Stimulated activated CD8-positive, alpha-beta memory T cell treated with anti-CD3 and anti-CD28 coated beads, Interleukin-15, amount 100 ng/mL, for 24 hours (primary cell): ENCODE measurements at regions not wholly inside any gene's neighbourhood (a gene's known extent, or its start where the extent isn't known, plus 50 kb on each side); places are given as distances from the start of the nearest gene placed in this dataset.
"Not testable (repeated sequence)": the region's sequence is repeated elsewhere in the genome, so short reads cannot be mapped to it uniquely, and the experiment has no call there.

Experiments
- DNase-seq: peaks from one replicate; pipeline ENCODE4 v3.0.0-alpha.2; 2020; ENCODE audit warnings: low read depth

DNA sequence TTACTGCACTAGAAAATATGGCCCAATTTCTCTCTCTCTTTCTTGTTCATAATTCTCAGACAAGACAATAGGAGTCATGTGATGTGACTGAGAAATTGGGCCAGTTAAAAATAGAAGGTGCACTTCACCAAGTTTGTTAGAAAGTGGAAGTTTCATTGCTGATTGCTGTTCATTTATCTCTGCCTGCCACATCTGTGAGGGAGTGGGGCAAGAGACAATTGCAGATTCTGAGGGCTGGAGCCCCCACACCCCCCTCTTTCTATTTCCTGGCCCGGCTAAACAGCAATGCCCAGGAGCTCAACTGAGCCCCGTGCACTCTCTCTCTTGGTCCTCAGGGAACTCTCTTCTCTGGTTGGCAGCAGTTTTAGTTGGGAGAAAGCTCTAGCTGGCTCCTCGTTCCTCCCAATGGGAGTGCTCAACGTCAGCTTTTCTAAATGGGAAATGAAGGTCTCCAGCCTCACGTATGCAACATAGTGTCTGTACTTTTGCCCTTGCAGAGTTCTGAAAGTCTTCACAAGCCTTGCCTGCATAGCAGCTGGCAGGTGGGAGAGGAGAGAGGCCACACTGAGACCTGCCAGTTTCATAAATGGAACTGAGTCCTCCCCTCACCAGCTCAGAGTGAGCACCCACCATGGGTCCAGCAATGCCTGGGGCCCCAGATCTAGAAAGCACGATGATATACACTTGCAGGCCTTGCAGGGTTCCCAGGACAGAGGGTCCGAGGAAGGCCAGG is 115.7 kb downstream of the MYCN start:
- DNase-seq = no peak

DNA sequence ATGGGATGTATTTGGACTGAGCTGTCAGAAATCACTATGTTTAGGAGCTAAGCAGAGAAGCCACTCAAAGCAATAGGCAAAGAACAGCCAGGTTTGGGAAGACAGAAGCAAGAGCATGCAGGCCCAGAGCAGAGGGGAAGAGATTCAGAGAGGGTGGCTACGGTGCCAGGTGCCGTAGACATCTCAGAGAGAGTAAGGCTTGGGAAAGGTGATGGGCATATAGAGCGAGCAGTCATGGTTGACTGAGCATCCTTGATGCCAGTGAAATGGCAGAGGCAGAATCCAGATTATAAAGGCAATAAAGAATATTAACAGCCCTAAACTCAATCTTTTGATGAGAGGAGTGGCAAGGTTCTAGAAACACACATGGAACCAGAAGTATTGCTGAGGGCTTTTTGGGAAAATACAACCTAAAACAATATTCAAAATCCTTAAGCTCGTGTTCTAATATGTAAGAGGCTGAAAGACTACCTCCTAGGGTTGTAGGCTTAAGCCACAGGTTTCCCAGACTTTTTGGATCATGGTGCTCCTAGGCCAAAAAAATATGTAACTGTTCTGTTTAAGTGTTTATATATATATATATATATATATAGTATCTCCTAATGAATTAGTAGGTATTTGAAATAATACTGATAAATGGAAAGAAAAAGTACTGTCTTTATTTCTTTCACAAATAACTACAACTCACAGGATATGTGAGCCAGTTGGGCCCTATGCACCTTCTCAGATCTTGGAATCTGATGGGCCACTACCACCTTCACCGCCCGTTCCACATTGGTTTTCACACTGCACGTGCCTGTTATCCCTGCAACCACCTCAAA is 113.3 kb downstream of the MYCN start:
- DNase-seq = no peak

DNA sequence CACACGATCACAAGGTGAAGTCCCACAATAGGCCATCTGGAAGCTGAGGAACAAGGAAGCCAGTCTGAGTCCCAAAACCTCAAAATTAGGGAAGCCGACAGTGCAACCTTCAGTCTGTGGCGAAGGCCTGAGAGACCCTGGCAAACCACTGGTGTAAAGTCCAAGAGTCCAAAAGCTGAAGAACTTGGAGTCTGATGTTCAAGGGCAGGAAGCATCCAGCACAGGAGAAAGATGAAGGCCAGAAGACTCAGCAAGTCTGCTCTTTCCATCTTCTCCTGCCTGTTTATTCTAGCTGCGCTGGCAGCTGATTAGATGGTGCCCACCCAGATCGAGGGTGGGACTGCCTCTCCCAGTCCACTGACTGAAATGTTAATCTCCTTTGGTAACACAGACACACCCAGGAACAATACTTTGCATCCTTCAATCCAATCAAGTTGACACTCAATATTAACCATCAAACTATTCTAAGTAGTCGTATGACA is 112.3 kb downstream of the MYCN start:
- not testable (repeated sequence) for DNase-seq

DNA sequence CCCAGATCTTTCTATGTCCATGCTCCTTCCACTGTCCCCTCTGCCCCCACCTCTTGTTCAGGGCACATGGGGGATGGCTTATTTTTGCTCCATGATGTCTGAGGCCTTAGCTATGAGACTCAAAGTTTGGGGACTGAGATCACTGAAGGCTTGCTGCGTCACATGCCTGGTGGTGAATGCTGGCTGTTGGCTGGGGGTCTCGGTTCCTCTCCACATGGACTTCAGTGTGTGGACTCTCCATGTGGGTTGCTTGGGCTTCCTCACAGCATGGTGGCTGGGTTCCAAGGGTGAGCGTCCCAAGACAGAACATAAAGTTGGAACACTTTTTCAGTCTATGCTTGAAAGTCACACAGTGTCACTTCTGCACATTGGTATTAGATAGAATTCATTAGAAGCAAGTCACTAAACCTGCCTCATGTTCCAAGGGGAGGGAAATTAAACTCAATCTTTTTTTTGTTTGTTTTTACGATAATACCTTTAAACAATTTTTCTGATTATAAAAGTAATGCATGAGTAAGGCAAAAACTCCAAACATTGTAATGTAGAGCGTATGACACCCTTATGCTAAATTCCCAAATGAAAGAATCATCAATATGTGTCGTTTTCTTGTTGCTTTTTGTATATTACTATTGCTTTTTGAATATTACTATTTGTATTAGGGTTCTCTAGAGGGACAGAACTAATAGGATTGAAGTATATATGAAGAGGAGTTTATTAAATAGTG is 111.7 kb downstream of the MYCN start:
- DNase-seq = no peak

DNA sequence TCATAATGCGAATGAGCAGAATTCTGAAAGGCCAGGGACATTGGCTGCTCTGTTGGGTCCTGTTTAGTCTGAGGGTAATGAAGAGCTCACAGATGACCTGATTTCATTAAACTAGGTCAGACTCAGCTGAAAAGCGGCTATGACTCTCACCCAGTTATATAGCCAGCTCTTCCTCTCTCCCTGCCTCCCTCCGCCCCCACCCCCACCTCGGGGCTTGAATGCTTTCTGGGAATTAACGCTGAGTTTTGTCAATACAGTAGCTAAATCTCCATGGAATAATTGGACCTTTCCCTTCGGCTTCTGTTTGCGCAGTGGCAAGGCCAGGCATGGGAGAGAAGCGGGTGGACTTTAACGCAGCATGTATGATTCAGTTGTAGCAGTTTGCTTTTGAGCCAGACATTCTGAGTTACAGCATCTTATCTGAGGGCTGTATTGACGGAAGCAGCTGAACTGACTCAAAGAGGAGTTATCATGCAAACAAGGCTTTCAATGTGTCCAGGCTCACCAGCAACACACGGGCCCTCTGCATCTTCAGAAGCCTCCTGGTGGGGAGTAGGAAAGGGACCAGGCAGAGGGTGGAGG is 110.6 kb downstream of the MYCN start:
- DNase-seq = no peak

DNA sequence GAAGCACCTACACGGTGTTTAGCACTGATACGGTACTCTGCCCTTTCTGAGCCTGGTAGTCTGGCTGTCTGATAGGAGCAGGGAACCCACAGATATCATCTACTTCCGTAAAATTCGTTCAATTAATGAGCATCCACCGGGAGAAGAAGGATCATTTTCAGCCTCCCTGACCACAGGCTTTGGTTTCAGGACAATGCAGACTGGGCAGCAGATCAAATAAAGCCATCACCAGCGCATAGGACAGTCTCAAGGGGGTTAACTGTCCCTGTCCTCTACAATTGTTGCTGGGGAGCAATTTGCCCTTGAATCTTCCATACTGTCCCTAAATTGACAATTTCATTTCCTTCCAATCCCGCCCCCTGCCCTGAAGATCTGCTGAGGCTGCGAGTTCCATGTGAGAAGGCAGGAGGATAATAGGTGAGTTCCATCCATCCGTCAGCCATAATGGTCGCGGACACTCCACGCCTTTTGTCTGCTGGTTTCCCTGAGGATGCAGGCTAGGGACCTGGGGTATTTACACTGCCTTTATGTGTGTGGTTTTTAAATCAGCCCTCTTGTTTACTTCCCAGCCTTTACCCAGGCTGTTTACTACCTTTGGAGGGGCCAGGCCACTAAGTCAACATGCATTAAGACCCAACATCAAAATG is 110.0 kb downstream of the MYCN start:
- no peak for DNase-seq

DNA sequence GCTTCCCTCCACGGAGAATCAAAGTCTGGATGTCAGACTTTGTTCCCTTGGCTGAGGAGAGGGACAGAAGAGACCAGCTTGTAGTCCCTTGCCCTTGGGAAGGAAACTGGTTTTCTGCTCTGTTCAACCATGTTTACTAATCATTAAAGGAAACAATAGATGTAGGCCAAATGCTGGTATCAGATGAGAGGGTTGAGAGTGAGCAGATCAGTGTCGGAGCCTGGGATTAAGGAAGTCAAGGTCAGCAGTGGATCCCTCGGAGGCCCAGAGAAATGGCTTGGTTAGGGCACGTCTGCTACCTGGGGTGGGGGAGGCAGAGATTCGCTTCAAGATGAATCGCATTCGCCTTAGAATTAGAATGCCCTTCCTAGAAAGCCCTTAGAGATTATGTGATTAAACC is 109.1 kb downstream of the MYCN start:
- DNase-seq = no peak

DNA sequence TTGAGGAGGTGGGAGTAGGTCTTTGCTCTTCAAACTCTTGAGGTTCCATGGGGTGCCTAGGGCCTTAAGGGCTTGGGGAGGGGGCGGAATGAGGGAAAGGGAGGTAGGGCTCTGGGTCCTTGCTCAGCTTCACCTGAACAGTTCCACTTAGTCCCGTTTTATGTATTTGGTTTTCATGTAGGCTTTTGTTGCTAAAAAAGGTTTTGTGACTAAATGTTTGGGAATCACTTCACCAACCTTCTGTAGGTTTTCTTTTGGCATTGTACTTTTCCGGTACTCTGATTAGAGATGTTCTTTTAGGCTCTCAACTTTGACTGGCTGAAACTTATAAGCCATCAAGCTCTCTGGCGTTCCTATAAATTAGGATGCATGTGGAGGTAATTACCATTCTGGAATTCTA is 108.1 kb downstream of the MYCN start:
- no peak for DNase-seq

DNA sequence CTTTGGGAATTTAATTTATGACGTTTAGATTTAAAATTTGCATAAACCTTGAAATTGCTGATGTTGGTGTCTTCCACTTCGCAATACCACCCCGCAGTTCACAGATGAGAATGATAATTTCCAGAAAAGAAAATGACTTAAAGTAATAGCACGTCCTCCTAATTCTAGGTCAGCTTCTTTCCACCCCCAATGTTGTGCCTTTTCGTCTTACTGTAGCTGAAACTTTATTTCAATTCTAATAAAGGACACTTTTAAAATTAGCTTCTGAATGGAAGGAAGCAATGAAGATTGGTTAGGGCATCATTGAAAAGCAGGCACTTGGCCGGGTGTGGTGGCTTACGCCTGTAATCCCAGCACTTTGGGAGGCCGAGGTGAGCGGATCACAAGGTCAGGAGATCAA is 107.4 kb downstream of the MYCN start:
- no peak for DNase-seq

DNA sequence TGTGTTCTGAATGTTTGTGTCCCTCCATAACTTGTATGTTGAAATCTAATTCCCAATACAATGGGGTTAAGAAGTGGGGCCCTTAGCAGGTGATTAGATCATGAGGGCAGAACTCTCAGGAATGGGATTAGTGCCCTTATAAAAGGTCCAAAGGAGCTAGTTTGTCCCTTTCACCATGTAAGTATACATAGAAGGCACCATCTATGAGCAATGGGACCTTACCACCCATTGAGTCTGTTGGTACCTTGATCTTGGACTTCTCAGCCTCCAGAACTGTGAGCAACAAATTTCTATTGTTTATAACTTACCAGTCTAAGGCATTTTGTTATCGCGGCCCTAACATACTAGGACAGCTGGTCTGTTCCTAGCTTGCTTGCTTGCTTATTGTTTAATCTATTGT is 106.3 kb downstream of the MYCN start:
- DNase-seq = no peak

DNA sequence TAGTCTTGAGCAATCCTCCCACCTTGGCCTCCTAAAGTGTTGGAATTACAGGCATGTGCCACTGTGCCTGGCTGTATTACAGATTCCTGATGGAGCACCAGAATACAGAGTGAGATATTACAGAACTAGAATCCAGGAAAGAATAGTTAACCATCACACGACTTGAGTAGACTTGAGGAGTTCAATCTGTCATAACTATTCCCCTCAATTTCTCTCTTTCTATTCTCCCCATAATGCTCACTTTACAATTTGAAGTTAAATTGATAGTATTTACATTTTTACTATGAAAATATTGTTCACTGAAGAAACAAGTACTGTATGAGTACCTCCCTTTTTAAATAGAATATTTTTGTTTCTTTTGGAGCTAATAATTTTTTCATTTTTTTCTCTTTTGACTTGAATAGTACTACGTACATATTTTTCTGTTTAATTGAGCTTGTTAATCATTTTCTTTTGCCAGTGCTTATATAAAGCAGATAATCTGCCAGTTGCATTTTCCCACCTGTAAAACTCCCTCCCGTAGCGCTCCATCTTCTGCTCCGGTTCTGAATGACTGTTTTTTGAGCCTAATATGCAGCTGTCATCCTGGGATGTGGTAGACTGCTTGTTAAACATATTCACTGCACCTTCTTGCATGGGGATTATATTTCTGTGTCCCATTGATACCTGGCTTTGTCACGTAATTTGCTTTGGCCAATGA is 105.5 kb downstream of the MYCN start:
- DNase-seq = no peak

DNA sequence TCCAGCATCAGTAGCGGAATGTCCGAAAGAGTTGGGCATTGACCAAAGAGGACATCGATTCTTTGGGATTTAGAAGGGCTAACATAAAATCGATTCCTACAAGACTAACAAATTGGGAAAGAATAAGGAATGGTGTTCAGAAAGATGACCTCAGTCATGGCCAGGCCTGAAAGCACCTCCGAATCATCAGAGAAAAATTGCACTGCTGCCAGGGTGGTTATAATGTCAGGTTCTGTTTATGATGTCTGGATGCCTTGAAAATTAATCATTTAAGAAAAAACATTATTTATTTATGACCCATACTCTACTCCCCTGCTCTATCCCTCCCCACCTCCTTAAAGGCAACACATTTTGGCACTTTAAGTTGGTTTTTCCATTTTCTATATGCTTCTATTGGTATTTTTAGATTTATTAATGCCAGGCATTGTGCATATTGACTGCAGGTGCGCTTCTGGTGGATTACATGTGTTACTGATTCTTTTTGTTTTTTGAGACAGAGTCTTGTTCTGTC is 104.7 kb downstream of the MYCN start:
- DNase-seq = no peak

DNA sequence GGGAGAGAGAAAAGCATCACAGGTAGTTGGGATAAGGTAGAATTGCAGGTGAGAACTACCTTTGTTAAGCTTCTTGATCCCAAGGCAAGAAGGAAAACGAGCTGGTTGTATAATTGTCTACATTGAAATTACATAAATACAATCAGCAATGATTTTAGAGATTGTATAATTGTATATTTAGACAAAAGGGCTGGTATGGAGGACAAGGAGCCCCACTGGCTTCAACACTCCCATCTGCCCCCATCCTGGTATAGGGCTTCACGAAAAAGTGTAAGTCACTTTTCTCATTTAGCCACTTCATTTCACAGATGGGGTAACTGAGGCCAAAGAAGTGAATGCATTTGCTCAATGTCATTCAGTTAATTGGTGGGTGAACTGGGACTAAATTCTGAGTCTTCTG is 103.3 kb downstream of the MYCN start:
- DNase-seq = no peak

DNA sequence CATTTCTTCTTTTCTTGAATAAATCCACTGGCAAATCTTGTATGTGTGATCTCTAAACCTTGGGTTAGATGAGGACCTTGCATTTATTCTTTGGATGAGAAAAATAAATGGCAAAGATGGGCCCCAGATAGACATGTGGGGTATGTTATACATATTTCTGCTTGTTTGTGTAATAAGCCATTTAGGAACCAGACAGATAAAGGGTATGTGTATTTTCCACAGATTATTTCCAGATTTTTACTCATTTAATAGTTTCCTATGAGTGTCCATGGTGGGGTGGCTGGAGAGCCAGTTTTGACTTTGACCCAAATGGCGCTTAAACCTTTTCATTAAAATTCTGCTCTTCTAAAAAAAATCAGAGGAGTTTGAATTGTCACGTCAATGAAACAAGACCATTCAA is 102.8 kb downstream of the MYCN start:
- no peak for DNase-seq

DNA sequence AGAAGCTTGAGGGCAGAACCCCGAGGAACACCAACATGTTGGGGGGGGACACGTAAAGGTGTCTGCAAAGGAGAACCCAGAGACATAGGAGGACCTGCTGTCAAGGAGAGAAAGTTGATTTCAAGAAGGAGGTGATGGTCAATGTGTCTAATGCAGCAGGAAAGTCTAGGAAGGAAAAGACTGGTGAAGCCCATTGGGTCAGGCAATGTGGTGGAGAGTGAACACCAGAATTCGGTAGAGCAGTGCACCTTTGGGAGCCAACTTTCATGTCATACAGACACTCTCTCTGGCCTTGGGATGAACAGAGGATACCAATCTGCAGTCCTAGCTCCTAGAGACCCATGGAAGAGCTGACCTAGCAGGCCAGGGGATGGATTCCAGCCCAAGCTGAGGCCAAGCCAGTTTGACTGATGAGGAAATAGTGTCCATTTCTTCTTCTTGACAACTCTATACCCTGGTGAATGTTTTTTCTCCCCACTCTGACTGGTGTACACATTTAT is 101.9 kb downstream of the MYCN start:
- DNase-seq = no peak

DNA sequence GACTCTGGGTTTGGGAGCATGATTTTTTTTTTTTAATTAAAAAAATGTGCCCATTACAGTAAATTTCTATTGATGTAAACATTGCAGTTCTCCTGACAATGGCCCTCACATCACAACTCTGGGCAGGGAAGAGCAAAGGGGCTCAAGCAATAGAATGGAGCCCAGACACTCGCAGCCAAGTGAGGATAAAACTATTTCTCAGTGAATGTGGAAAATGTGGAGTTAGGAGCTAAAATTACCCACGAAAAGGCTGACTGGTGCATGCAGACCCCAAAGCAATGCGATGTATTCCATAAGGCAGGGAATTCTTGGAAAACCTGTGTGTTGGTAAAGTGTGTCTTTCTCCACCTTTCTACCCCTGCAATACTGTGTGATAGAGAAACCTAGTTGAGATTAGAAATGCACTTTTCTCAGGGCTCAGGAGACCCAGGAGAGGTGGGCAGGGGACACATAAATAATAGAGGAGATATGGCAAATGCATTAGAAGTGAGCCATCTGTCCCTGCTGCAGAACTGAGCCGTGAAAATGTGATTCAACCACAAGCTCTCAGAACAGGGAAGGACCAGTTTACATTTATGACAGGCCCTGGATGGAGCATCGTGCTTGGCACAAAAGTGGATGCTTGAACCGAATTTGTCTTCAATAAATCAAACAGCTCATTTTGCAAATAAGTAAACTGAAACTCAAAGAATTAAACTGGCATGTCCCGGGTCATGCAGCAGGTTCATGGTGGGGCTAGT is 100.1 kb downstream of the MYCN start:
- no peak for DNase-seq

DNA sequence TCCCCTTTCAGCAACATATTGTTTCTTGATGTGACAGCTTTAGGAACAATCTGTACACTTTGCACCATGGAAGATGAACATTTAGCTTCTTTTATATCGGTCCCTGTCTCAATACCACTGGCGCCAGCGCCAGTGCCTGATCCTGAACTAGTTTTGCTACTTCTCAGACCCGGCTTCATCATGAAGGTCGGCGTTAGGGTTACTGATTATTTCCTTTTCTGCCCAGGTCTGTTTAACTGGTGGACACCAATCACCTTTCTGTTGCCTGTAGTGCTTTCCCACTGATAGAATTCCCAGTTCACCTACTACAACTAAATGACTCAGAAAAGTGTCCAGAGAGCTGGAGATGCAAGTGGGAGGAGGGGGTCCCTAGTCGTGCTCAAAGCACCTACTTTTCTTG is 99.5 kb downstream of the MYCN start:
- no peak for DNase-seq

DNA sequence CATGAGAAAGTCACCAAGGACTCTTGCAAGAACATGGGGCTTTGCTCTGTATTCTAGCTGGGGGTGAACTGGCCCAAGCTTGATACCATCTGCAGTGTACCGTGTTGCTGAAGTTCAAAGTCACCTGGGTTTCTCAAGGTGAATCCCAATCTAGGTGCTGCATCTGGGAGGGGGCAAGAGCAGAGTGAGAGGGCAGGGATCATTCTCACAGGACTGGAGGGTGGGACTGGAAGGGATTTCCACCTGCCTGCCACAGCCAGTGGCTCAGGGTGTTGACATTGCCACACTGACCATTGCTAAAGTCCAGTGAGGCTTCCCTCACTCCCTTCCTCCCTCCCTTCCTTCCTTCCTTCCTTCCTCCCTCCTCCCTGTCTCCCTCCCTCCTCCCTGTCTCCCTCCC is 98.7 kb downstream of the MYCN start:
- DNase-seq = no peak

DNA sequence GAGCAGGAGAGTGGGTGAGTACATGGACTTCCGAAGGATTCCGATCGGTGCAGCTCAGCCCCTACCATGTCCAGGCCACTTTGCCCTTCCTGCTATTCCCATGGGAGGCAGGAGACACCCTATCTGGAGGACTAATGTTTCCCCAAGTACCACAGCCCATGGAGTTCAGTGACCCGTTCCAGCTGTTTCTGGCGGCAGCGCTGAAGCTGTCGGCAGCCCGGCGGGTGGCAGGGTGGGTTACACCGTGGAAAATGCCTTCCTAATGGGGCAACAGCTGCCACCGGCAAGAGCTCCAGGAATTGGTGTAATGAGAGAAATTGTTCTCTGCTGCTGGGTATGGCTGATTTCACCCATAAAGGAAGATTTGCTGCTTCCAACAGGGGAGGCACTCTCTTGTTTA is 98.3 kb downstream of the MYCN start:
- no peak for DNase-seq

DNA sequence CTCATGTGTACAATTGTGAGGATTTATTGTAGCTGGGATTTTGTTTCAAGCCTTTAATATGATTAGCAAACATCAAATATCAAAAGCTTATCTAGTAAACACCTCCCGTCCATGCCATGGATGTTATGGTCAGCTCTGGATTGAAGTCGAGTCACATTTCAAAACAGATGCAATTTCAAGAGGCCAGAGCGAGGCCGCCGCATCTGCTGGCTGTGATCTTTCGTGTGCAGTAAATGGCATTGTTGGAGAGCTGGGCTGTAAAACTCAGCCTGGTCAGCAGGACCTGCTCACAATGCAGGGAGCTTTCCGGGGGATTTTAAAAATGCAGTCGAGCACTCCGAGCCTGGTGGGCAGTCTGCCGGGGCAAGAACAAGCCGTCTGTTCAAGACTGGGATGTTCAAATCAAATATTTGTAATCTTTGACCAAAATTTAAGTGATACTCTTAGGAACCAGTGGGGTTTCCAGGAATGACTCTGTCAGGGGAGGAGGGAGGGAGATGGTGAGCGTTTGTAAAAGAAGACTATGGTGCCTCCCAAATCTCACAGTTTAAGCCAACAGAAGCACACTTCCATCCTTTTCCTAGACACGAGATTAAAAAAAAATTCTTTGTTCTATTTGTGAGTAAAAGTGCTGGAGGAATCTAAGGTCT is 97.6 kb downstream of the MYCN start:
- DNase-seq = no peak
